Nephron (organoid): ENCODE measurements at regions not wholly inside any gene's neighbourhood (a gene's known extent, or its start where the extent isn't known, plus 50 kb on each side); places are given as distances from the start of the nearest gene placed in this dataset.

ENCODE experiments used
- H3K27ac Mint-ChIP-seq, 3 experiments: 2 replicates each; pipeline ENCODE4 v1.8.0; 2020; ENCODE audit warnings: mixed read lengths in 3 of 3, mild to moderate bottlenecking in 2 of 3, moderate library complexity in 1 of 3
- H3K27me3 Mint-ChIP-seq: 2 replicates; pipeline ENCODE4 v1.8.0; 2021; ENCODE audit warnings: low read depth, mild to moderate bottlenecking, moderate library complexity, mixed read lengths
- H3K36me3 Mint-ChIP-seq: 2 replicates; pipeline ENCODE4 v1.8.0; 2020; ENCODE audit warnings: low read depth, mixed read lengths
- H3K4me1 Mint-ChIP-seq: 2 replicates; pipeline ENCODE4 v1.8.0; 2020; ENCODE audit warnings: mixed read lengths
- H3K4me3 Mint-ChIP-seq, 3 experiments: 2 replicates each; pipeline ENCODE4 v1.8.0; 2020; ENCODE audit warnings: mild to moderate bottlenecking in 3 of 3, mixed read lengths in 3 of 3, moderate library complexity in 2 of 3
- H3K9me3 Mint-ChIP-seq: 2 replicates; pipeline ENCODE4 v1.8.0; 2020; ENCODE audit warnings: mixed read lengths
- TF ChIP-seq, protein P1 (sequence below), 3 experiments: fragments of 200-600 bp; sonication (generic); IDR thresholded peaks; one replicate each; pipeline ENCODE4 v1.5.0; 2021; ENCODE audit warnings: antibody characterized with exemption in 3 of 3; ENCODE audit not compliant: unreplicated experiment in 3 of 3

DNA sequence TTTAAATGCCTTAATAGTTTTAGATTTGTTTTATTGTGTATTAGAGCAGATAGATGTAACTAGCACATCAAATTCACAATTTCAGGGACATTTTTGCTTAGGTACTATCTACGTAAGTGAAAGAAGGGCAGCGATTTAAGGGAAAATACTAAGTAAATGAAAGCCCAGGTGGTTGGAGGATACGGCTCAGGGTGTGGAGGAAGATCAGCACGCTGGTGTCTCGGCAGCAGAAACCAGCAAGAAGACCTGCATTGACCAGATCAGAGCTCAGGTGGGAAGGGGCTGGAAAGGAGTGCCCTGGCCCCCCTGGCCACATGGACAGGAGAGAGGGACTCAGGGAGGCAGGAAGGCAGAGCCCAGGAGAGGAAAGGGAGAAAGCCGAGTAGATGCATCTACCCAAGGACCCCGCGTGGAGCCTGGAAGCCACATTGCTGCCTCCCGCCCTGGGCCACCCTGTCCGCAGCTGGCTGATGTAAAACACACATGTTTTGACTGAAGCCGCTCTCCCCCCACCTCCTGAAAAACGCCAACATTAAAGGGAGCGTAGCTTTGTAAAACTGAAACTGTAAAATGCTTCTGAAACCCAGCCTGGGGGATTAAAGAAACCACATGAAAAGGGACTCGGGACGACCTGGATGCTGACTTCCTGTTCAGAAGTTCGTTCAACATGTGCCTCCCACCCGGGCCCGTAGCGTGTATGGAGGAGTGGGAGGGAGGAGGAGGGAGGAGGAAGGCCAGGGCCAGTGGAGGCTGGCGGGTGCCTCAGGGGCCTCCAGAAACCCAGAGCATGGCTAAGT, 72.6 kb upstream of the TARDBP start:
- peaks cover 48% of the 10 kb centered on the region for H3K4me1 Mint-ChIP-seq
- H3K27me3 Mint-ChIP-seq = peaks cover 59% of the 10 kb centered on the region
- H3K36me3 Mint-ChIP-seq = no peaks in the 10 kb centered on the region
- peak overlapping the region; percentile 3 to 45 (median 22) for H3K4me3 Mint-ChIP-seq
- TF ChIP-seq, protein P1, sequence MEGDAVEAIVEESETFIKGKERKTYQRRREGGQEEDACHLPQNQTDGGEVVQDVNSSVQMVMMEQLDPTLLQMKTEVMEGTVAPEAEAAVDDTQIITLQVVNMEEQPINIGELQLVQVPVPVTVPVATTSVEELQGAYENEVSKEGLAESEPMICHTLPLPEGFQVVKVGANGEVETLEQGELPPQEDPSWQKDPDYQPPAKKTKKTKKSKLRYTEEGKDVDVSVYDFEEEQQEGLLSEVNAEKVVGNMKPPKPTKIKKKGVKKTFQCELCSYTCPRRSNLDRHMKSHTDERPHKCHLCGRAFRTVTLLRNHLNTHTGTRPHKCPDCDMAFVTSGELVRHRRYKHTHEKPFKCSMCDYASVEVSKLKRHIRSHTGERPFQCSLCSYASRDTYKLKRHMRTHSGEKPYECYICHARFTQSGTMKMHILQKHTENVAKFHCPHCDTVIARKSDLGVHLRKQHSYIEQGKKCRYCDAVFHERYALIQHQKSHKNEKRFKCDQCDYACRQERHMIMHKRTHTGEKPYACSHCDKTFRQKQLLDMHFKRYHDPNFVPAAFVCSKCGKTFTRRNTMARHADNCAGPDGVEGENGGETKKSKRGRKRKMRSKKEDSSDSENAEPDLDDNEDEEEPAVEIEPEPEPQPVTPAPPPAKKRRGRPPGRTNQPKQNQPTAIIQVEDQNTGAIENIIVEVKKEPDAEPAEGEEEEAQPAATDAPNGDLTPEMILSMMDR (IDR thresholded peaks at IDR 0.05; ENCODE audit: unreplicated experiment in 3 of 3) = no peak
- H3K9me3 Mint-ChIP-seq = no peaks in the 10 kb centered on the region
- peak overlapping the region; percentile 30 to 72 (median 44) for H3K27ac Mint-ChIP-seq

DNA sequence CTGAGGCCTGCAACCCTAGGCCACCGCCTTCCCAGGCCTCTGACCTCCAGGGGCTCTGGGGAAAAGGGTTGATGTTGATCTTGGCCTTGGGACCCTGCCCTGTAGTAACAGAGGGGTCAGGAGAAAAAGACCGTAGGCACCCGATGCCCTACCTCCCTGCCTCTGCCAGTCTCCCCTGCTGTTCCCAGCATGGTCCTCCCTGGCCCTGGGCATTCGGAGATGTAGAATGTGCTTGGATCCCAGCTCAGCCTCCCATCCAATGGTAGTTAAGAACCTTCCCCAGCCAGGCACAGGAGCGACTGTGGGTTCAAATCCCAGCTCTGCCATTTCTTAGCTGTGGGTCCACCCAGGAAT, 72.0 kb upstream of the TARDBP start:
- H3K27ac Mint-ChIP-seq = peak overlapping the region in 2 of 3 experiments; percentile 30 to 72
- no peak overlapping the region for H3K4me3 Mint-ChIP-seq
- peaks cover 62% of the 10 kb centered on the region for H3K27me3 Mint-ChIP-seq
- no peaks in the 10 kb centered on the region for H3K36me3 Mint-ChIP-seq
- TF ChIP-seq, protein P1 (IDR thresholded peaks at IDR 0.05; ENCODE audit: unreplicated experiment in 3 of 3) = no peak
- peaks cover 50% of the 10 kb centered on the region for H3K4me1 Mint-ChIP-seq
- no peaks in the 10 kb centered on the region for H3K9me3 Mint-ChIP-seq

- TF ChIP-seq, protein P1 (IDR thresholded peaks at IDR 0.05; ENCODE audit: unreplicated experiment in 3 of 3) = no peak
- Mint-ChIP-seq H3K4me3 (no peak overlapping the region), H3K4me1 (peaks cover 54% of the 10 kb centered on the region), H3K36me3 (no peaks in the 10 kb centered on the region), H3K27me3 (peaks cover 66% of the 10 kb centered on the region), H3K9me3 (no peaks in the 10 kb centered on the region), H3K27ac (no peak overlapping the region)
These were observed 71.6 kb upstream of the TARDBP start for GRCh38 chr1:10940838-10941237.

DNA sequence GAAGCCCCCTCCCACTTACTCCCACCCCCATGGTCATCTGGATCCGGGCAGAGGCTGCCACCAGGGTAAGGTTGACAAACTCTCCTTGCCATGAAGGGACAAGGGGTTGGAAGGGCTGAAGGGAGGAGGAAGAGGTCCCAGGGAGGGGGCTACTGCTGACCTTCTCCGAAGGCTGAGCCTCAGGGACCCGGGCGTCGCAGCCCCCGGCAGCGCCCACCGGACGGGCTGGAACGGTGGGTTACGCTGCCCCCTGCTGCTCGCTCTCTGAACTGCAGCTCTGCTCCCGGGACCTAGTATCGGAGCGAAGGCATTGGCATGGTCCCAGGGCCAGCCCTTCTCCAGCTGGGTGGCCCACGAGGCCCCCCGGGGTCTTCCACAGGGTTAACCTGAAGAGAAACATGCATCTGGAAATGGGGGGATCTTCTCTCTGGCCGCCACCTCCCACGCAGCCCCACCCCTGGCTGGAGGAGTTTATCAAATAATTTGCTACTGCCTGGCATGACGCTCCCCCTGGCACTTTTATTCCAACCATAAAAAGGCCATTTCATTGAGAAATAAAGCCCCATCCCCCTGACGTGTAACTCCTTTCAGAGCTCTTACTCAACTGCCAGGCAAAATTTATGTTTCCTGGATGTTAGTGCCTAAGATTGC, 70.4 kb upstream of the TARDBP start:
- Mint-ChIP-seq H3K27ac (peak overlapping the region in 2 of 3 experiments; percentile 47 to 63), H3K4me1 (peaks cover 54% of the 10 kb centered on the region), H3K4me3 (peak overlapping the region in 2 of 3 experiments; percentile 14 to 43), H3K27me3 (peaks cover 66% of the 10 kb centered on the region), H3K9me3 (no peaks in the 10 kb centered on the region), H3K36me3 (no peaks in the 10 kb centered on the region)
- TF ChIP-seq, protein P1 (IDR thresholded peaks at IDR 0.05; ENCODE audit: unreplicated experiment in 3 of 3) = peak; percentile 94 to 99 (median 94)

- H3K4me1 Mint-ChIP-seq = peaks cover 54% of the 10 kb centered on the region
- no peaks in the 10 kb centered on the region for H3K36me3 Mint-ChIP-seq
- H3K9me3 Mint-ChIP-seq = no peaks in the 10 kb centered on the region
- peaks cover 62% of the 10 kb centered on the region for H3K27me3 Mint-ChIP-seq
- no peak overlapping the region for H3K4me3 Mint-ChIP-seq
- TF ChIP-seq, protein P1 (IDR thresholded peaks at IDR 0.05; ENCODE audit: unreplicated experiment in 3 of 3) = no peak
- peak overlapping the region in 2 of 3 experiments; percentile 47 to 63 for H3K27ac Mint-ChIP-seq
These were observed 69.9 kb upstream of the TARDBP start for GRCh38 chr1:10942542-10942912.
